Thoracic aorta (tissue), 2 donors: ENCODE measurements at regions not wholly inside any gene's neighbourhood (a gene's known extent, or its start where the extent isn't known, plus 50 kb on each side); places are given as distances from the start of the nearest gene placed in this dataset.

Experiments used
- ATAC-seq: fragments of 150-250 bp; one replicate; pipeline ENCODE4 v1.8.0; 2017; ENCODE audit warnings: low read depth; ENCODE audit not compliant: insufficient number of reproducible peaks, low FRiP score
- DNase-seq: peaks from one replicate; pipeline ENCODE4 v3.0.0-alpha.2; 2020; ENCODE audit warnings: low spot score
- H3K27ac ChIP-seq, 2 donors: fragments of 200-600 bp; sonication (generic); 1 replicate in 1 of 2; 2 replicates in 1 of 2; pipeline ENCODE4 v1.5.1; 2016; ENCODE audit warnings: mild to moderate bottlenecking in 2 of 2, moderate library complexity in 2 of 2
- H3K27me3 ChIP-seq: fragments of 200-600 bp; sonication (generic); replicated peaks from 2 replicates; pipeline ENCODE4 v1.6.0; 2016; ENCODE audit warnings: mild to moderate bottlenecking; ENCODE audit not compliant: insufficient read depth
- H3K36me3 ChIP-seq: fragments of 200-600 bp; sonication (generic); one replicate; pipeline ENCODE4 v1.5.1; 2016
- H3K4me1 ChIP-seq, 2 donors: fragments of 200-600 bp; sonication (generic); 1 replicate in 1 of 2; 2 replicates in 1 of 2; pipeline versions ENCODE4 v1.5.1 to v1.6.0; 2016; ENCODE audit warnings: low read depth in 2 of 2, mild to moderate bottlenecking in 1 of 2; ENCODE audit not compliant: control insufficient read depth in 1 of 2
- H3K4me3 ChIP-seq: fragments of 200-600 bp; sonication (generic); 2 replicates; pipeline ENCODE4 v1.5.1; 2016; ENCODE audit warnings: mild to moderate bottlenecking
- H3K9me3 ChIP-seq: fragments of 200-600 bp; sonication (generic); 2 replicates; pipeline ENCODE4 v1.5.1; 2016
- CTCF ChIP-seq: fragments of 200-600 bp; sonication (generic); IDR thresholded peaks from one replicate; pipeline ENCODE4 v1.5.1; 2019; ENCODE audit warnings: antibody characterized with exemption

GRCh38 chr5:32934529-32934928 is 223.4 kb downstream of the NPR3 start:
- H3K27me3 ChIP-seq: no peaks in the 10 kb centered on the region
- H3K4me1 ChIP-seq: peaks cover 0 to 10% of the 10 kb centered on the region in 2 donors
- no peak overlapping the region for H3K4me3 ChIP-seq
- TF ChIP-seq CTCF: no peak
- no peaks in the 10 kb centered on the region for H3K36me3 ChIP-seq
- no peak overlapping the region for H3K27ac ChIP-seq
- DNase-seq: no peak
- no peak for ATAC-seq
- H3K9me3 ChIP-seq: no peaks in the 10 kb centered on the region

GRCh38 chr5:32935283-32935682 is 224.2 kb downstream of the NPR3 start:
- DNase-seq (no peak), ATAC-seq (no peak)
- no peaks in the 10 kb centered on the region for H3K36me3 ChIP-seq
- H3K4me3 ChIP-seq: no peak overlapping the region
- H3K9me3 ChIP-seq: no peaks in the 10 kb centered on the region
- TF ChIP-seq CTCF: no peak
- no peaks in the 10 kb centered on the region for H3K27me3 ChIP-seq
- H3K4me1 ChIP-seq: peaks cover 0 to 10% of the 10 kb centered on the region in 2 donors
- no peak overlapping the region for H3K27ac ChIP-seq

- ATAC-seq (no peak), DNase-seq (no peak)
- TF ChIP-seq CTCF: no peak
- no peak overlapping the region for H3K27ac ChIP-seq
- H3K4me3 ChIP-seq: no peak overlapping the region
- peaks cover 0 to 10% of the 10 kb centered on the region in 2 donors for H3K4me1 ChIP-seq
- no peaks in the 10 kb centered on the region for H3K27me3 ChIP-seq
- H3K36me3 ChIP-seq: no peaks in the 10 kb centered on the region
- no peaks in the 10 kb centered on the region for H3K9me3 ChIP-seq
Observed at GRCh38 chr5:32936329-32936728, 225.2 kb downstream of the NPR3 start.

- H3K4me1 ChIP-seq: no peaks in the 10 kb centered on the region
- no peak for ATAC-seq
- no peak overlapping the region for H3K27ac ChIP-seq
- no peak for DNase-seq
- TF ChIP-seq CTCF: no peak
- H3K4me3 ChIP-seq: no peak overlapping the region
- no peaks in the 10 kb centered on the region for H3K9me3 ChIP-seq
- no peaks in the 10 kb centered on the region for H3K36me3 ChIP-seq
- H3K27me3 ChIP-seq: no peaks in the 10 kb centered on the region
Observed at GRCh38 chr5:32942225-32942989, 231.3 kb downstream of the NPR3 start.

- Histone ChIP-seq H3K36me3 (no peaks in the 10 kb centered on the region), H3K27ac (no peak overlapping the region), H3K27me3 (no peaks in the 10 kb centered on the region), H3K4me1 (no peaks in the 10 kb centered on the region), H3K9me3 (no peaks in the 10 kb centered on the region), H3K4me3 (no peak overlapping the region)
- ATAC-seq (no peak), DNase-seq (no peak)
- TF ChIP-seq CTCF: no peak
Observed at GRCh38 chr5:32949286-32949970, 238.3 kb downstream of the NPR3 start.
